ENCODE measurements at regions not wholly inside any gene's neighbourhood (a gene's known extent, or its start where the extent isn't known, plus 50 kb on each side); places are given as distances from the start of the nearest gene placed in this dataset.

DNA sequence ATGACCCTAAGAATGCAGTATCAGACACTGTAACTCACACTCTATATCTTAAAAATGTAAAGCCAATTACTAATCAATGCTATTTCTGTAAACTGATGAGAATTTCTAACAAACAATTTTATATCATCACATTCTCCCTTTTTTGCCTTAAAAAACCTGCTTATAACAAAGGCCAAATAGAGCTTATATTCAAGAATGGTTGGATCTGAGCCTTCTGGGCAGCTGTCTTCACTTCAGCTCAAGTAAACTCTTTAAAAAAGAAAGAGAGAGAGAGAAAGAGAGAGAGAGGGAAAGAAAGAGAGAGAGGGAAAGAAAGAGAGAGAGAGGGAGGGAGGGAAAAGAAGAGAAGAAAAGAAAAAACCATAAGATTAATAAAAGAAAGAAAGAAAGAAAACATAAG, 231.8 kb downstream of the KCNE4 start:
- H3K23ac ChIP-seq (ENCODE audit: insufficient read length, low read depth, low read length) = no peak overlapping the region
- no peaks in the 10 kb centered on the region for H3K79me1 ChIP-seq (ENCODE audit: insufficient read depth, low read depth, low read length, poor library complexity, severe bottlenecking)
- TF ChIP-seq, protein P1, sequence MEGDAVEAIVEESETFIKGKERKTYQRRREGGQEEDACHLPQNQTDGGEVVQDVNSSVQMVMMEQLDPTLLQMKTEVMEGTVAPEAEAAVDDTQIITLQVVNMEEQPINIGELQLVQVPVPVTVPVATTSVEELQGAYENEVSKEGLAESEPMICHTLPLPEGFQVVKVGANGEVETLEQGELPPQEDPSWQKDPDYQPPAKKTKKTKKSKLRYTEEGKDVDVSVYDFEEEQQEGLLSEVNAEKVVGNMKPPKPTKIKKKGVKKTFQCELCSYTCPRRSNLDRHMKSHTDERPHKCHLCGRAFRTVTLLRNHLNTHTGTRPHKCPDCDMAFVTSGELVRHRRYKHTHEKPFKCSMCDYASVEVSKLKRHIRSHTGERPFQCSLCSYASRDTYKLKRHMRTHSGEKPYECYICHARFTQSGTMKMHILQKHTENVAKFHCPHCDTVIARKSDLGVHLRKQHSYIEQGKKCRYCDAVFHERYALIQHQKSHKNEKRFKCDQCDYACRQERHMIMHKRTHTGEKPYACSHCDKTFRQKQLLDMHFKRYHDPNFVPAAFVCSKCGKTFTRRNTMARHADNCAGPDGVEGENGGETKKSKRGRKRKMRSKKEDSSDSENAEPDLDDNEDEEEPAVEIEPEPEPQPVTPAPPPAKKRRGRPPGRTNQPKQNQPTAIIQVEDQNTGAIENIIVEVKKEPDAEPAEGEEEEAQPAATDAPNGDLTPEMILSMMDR (conservative IDR thresholded peaks at IDR 0.05) = no peak
- H4K20me1 ChIP-seq (ENCODE audit: control insufficient read depth, insufficient read depth, insufficient read length) = no peaks in the 10 kb centered on the region
- H3K4me1 ChIP-seq (ENCODE audit: insufficient read depth, low read length) = no peaks in the 10 kb centered on the region
- H3K18ac ChIP-seq (ENCODE audit: insufficient read length, low read depth, low read length) = no peak overlapping the region
- H3K27ac Mint-ChIP-seq = no peak overlapping the region
- H2BK120ac ChIP-seq (ENCODE audit: low read depth, low read length, poor library complexity, severe bottlenecking) = no peak overlapping the region
- no peak overlapping the region for H3T11ph ChIP-seq (ENCODE audit: low read length)
- H2BK12ac ChIP-seq (ENCODE audit: insufficient read length, low read depth, low read length) = no peak overlapping the region
- no peak overlapping the region for H4K91ac ChIP-seq (ENCODE audit: insufficient read length, low read depth, low read length)
- no peaks in the 10 kb centered on the region; a peak in 1 of 7 replicates for H3K36me3 Mint-ChIP-seq (ENCODE audit: insufficient read depth in 1 of 3, low read depth in 3 of 3)
- no peaks in the 10 kb centered on the region for H3K4me1 Mint-ChIP-seq
- no peak overlapping the region for H2BK5ac ChIP-seq (ENCODE audit: insufficient read length, low read length)
- peaks cover 2% of the 10 kb centered on the region; the same call in 1 of the 2 replicates for H3K27me3 Mint-ChIP-seq (ENCODE audit: low read depth)
- H4K8ac ChIP-seq (replicated peaks; ENCODE audit: insufficient read length, low read depth, low read length) = no peak overlapping the region
- H3K9ac ChIP-seq (ENCODE audit: extremely low read depth, insufficient read length, low read length) = no peak overlapping the region
- no peaks in the 10 kb centered on the region for H3K9me3 ChIP-seq (ENCODE audit: control insufficient read depth, low read depth, low read length)
- no peak for DNase-seq
- no peak overlapping the region for H3K4me3 Mint-ChIP-seq
- no peak overlapping the region for H2AFZ ChIP-seq (ENCODE audit: low read length)
- H3K4ac ChIP-seq (ENCODE audit: low read depth, low read length) = no peak overlapping the region
- no peak overlapping the region for H2BK15ac ChIP-seq (ENCODE audit: low read depth, low read length)
- no peak overlapping the region for H3K14ac ChIP-seq (ENCODE audit: insufficient read depth, low read length)
- H2AK5ac ChIP-seq (ENCODE audit: insufficient read length, low read length) = no peak overlapping the region
- H3K56ac ChIP-seq (ENCODE audit: insufficient read length, low read depth, low read length) = no peak overlapping the region
- no peaks in the 10 kb centered on the region for H3K23me2 ChIP-seq (ENCODE audit: insufficient read length, low read depth, low read length, poor library complexity, severe bottlenecking)
- no peaks in the 10 kb centered on the region for H3K79me2 ChIP-seq (ENCODE audit: insufficient read depth, low read length)
- no peaks in the 10 kb centered on the region for H3K27me3 ChIP-seq (ENCODE audit: insufficient read depth, low read length)
- H3K9me3 Mint-ChIP-seq = no peaks in the 10 kb centered on the region; a peak in 1 of 5 replicates
- H2BK20ac ChIP-seq (ENCODE audit: low read depth, low read length, poor library complexity, severe bottlenecking) = no peak overlapping the region
- H3K27ac ChIP-seq (ENCODE audit: insufficient read length, low read depth, low read length) = no peak overlapping the region
- no peak overlapping the region for H3K4me2 ChIP-seq (ENCODE audit: insufficient read depth, insufficient read length, low read length)
- no peak overlapping the region for H4K5ac ChIP-seq (ENCODE audit: insufficient read length, low read depth, low read length)

All from H9 (cell line).